NCI-H526 (cell line): ENCODE measurements at regions not wholly inside any gene's neighbourhood (a gene's known extent, or its start where the extent isn't known, plus 50 kb on each side); places are given as distances from the start of the nearest gene placed in this dataset.
"Not testable (repeated sequence)": the region's sequence is repeated elsewhere in the genome, so short reads cannot be mapped to it uniquely, and the experiment has no call there.

Source experiments
- DNase-seq, 2 experiments: peaks; one replicate each; lab custom pipeline; 2025; lab: John Stamatoyannopoulos, UW

DNA sequence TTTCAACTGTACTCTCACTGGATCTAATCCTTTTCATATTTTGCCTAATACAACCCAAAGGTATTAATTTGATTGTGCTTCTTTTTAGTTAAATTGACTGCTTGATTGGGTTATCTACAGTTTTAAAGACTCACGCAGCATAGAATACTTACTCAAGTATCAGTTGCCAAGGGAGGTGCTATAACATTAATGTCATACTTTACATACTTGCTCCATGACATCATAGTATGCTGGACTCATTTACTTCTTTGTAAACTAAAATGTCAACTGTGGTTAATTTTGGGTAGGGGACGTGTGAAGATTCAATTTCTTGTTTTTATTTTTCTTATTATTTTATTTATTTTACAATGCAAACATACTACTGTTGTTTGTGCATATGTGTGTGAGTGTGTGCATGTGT, 716.2 kb upstream of the VRK2 start:
- no peak for DNase-seq

DNA sequence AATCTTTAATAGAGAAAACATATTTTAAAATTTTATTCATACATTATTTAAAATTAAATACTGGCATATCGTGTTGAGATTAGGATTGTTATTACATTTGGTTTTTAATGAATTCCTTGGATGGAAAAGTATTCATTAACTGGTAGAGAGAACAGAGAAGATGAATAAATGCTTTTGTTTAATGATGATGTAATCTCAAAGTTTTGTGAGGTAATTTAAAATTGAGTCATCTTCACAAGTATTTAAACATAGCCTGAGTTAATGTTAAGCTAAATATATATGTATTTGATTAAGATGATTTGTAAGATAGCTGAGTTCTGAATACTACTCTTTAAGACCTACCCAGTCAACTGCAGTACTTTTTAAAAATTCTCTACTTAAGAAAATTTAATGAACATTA, 713.4 kb upstream of the VRK2 start:
- no peak for DNase-seq

DNA sequence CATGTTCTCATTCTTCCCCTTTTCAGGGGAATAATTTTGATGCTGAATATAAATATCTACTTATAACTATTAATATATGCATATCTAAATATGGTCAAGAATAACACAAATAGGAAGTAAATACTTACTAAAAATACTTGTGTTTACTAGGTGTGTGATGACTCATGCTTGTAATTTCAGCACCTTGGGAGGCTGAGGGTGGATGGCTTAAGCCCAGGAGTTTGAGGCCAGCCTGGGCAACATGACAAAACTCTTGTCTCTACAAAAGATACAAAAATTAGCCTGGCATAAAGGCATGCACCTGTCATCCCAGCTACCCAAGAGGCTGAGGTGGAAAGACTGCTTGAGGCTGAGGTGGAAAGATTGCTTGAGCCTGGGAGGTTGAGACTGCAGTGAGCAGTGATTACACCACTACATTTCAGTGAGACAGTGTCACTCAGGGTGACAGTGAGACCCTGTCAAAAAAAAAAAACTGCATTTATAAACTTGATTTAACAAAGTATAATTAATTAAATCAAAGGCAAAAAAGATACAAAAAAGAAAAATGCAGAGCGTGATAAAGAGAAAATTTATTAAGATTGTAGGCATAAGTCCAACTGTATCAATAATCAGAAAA, 703.1 kb upstream of the VRK2 start:
- DNase-seq = no peak

DNA sequence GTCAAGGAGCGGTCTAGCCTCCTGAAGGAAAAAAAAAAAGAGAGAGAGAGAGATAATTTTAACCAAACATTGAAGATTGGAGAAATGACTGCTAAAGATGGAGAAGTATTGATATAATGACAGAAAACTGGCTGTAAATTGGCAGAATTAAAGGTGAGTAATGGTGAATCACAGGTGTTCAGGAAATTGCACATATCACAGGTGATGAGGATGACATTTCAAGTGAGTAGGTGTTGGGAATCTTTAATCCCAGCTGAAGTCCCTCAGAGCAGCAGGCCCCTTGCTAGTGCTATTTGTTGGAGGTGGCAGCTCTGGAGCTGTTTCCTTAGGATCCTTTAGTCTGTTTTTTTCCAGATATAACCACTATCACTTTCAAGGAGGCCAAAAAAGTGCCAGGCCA, 678.4 kb upstream of the VRK2 start:
- DNase-seq = no peak

DNA sequence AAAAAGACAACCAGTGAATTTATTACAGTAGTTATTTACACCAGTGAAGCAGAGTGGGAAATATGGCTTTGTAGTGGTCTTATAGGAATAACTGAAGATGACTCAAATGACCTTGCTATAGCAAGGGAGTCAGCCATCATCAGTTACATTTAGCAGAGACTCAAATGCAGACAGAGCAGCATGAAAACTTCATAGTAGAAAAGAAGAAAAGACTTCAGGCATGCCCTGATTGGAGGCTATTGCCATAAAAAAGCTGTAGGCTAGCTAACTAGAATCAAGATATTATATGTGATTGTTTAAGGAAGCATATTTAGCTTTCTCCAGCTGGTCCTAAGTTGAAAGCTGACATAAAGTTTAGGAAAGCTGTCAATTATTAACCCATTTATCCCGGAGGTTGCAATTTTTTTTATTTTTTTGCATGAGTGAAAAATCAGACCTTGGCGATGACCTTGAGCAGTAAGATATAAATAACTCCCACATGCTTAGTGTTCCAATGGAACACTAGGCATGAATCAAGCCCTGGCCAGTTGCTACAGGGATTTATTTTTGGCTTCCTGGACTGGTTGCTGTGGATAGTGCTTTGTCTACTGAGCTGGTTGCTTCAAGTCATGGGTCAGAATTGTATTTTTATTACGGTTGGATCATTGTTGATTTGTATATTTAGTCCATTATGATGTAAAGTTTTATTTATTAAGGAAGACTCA, 675.6 kb upstream of the VRK2 start:
- no peak for DNase-seq

DNA sequence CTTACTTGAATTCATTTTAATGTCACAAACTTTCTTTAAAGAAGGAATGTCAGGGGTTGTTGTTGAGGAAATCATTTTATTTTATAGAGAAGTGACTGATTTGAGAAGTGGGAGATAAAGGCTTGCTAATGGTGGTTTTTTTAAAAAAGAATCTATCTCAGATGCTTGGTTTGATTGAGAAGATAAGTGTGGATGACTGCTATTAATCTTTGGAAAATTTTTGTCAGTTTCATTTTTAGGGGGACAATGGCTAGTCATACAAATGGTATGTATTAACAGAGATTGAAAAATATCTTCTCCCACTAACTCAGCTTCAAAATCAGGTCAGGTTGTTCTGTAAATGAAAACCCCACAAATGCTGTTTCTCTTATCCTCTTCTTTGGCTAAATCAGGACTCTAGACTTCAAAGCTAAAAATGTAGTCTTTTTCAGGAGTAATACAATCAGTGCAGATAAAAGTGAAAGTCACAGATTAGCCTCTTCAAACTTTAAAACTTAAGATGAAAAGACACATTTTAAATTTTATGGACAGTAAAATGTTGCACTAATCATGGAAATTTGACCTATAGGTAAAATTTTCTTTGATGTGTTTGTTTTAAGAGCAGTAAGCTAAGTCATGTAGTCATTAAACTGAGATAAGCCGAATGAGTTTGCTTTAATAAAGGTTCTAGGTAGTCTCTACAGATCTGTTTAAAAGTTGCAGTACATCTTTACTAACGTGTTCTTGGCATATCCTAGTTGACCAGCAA, 674.2 kb upstream of the VRK2 start:
- DNase-seq = no peak

DNA sequence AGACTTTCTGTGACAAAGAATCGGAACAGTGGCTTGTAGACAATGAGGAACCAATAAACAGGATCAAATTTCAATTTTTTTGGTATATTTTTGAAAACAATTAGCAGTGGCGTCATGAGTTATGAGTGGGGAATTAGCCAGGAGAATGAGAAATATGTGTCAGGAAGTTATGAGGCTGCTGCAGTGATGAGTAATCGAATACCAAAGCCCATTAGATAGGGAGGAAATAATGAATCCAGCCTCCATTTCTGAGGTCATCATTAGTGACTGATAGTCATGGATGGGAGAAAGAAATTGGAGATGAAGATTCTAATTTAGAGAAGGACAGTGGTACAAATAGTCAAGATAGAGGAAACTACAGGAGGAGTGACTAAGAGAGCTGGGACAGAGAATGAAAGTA, 673.1 kb upstream of the VRK2 start:
- no peak for DNase-seq

DNA sequence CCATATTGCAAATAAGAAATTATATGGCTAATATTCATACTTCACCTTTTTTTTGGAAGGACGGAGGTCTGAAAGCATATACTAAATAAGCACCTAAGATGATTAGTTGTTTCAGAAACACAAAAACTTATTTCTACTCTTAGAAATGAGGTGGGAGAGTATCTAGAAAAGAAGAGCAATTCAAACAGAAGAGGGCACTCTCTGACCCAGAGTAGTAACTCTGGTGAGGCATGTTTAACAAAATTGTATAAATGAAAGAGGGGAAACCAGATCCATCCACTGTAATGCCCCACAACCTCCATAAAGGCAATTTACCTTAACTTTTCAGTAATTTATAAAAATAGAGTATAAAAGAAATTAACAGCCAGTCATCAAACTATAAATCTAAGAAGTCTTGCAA, 669.6 kb upstream of the VRK2 start:
- DNase-seq = peak in 1 of 2 experiments; percentile 34

DNA sequence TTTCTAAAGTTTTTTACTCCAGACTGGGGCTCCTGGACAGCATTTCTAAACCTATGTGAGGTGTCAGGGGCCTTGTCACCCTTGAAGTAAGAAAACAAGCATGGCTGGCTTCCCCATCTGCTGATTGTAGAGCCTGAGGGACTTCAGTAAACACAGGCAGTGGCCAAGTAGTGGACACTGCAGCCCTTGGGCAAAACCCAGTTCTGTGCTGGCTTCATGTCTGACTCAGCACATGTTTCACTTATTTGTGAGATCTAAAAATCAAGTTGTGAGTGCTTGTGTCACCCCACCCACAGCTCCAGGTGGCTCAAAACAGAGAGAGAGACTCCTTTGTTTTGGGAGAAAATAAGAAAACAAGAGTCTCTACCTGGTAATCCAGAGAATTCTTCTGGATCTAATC, 660.3 kb upstream of the VRK2 start:
- DNase-seq = no peak

DNA sequence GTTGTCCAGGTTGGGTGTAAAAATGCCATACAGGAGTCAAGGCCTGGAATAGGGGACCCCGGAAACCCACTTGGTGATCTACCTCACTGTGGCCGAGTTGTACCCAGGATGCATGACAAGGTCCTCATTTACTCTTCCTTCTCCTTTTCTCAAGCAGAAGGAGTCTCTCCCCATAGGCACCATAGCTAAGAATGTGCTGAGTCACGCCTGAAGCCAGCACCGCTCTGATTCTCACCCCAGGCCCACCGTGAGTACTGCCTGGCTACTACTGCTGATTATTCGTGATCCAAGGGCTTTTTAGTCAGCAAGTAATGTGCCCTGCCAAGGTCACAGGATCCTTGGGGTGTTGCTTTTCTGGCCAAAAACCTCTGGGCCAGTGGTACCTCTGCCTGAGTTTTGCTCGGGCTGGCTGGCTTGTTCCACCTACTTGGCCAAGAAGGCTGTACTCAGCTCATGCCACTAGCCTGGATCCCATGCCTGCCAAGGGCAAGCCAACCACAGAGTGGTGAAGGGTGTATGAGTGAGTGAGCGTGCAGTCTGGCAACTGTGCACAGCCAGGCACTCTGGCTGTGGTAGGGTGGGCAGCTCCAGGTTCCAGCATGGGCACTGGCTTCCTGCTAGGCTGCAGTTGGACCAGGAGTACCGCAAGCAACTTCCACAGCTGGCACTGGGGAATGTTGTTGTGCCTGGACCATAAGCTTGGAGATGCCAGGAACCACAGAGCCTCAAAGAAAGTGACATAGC, 650.1 kb upstream of the VRK2 start:
- no peak for DNase-seq

DNA sequence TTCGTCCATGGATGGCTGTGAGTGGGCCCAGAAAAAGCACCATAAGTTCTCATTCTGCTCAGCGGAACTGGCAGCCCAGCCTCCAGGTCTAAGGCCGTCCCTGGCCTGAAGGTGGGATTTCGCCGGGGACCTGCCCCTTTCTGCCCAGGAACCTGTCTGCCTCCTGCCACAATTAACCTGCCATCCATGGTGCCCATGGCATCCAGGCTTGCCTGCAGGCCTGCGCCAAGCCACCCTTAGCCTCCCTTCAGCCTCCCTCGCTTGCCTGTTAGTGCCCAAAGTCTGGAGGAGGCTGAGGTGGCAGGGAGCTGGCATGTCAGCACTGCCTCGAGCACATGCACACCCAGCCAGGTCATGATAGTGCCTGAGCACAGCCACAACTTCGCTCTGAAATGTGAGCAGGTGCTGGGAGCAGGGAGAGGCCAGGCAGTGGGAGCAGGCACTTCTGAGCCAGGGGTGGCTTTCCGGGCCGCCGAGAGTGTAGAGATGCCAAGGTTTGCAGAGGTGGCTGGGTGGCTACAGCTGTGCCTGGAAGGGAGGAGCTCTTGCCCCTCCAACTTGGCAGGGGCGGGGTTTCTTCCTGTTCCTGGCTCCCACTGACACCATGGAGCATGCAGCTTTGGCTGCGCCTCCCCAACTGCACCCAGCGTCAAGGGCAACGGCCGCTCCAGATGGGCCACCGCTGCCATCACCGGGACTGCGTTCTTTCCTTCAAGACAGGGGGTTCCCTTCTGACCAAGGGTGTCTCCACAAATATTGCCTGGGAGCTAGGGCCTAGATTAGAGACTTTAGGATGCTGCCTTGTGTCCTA, 648.9 kb upstream of the VRK2 start:
- no peak for DNase-seq

DNA sequence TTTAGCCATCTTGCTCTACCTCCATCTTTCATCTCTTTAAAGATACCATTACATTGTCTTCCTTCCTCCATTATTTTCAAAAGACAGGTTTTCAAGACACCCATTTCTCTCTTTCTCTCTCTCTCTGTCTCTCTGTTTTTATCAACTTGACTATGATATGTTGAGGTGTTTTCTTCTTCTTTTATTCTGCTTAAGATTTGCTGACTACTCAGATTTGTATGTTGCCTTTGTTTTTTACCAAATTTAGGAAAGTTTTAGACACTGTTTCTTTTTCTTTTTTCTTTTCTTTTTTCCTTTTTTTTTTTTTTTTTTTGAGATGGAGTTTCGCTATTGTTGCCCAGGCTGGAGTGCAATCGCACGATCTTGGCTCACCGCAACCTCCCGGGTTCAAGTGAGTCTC, 647.5 kb upstream of the VRK2 start:
- no peak for DNase-seq

DNA sequence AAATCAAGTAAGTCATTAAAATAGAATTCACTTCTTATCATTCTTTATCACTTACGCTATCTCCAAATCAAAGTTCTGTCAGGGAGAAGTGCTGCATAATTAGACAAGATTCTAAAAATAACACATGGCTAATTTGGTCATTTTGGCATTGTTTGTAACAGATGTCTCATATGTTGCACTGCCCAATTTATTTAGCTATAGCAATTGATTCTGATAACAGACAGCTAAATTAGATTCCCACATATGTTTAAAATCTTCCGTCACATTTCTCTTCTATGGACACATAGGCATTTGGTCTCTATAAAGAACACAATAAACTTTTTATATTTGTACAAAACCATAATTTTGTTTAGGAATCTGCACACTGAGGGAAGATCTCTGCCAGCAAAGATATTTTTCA, 644.5 kb upstream of the VRK2 start:
- DNase-seq = no peak

DNA sequence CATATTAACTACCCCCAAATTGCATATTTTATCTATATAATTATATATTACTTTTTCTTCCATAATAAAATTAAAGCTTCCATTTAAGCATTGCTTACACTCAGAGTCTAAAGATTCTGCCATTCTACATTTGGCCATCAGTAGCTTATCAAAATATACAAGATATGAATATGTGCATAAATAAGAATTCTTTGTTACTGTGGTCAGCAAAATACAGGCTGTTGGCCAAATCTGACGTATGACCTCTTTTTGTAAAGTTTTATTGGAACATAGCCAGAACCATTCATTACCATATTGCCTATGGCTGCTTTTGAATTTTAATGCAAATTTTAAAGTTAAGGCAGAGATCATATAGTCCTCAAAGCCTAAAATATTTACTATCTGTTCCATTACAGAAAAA, 643.9 kb upstream of the VRK2 start:
- DNase-seq = no peak

DNA sequence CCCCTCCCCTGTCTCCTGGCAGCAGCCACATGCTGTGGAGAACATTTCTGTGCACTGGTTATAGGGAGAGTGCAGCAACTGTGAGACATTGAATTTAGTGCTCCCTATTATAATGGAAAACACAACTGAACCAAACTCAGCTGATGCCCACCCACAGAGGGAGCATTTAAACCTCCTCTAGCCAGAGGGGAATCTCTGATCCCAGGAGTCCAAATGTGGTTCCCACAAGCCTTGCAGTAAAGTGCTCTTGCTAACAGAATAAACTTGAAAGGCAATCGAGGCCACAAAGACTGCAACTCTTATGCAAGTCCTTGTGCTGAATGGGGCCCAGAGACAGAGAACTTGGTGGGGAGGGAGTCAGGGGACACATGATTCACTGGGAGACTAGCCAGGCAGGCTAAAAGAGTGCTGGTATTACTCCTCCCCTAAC, 638.8 kb upstream of the VRK2 start:
- no peak for DNase-seq

DNA sequence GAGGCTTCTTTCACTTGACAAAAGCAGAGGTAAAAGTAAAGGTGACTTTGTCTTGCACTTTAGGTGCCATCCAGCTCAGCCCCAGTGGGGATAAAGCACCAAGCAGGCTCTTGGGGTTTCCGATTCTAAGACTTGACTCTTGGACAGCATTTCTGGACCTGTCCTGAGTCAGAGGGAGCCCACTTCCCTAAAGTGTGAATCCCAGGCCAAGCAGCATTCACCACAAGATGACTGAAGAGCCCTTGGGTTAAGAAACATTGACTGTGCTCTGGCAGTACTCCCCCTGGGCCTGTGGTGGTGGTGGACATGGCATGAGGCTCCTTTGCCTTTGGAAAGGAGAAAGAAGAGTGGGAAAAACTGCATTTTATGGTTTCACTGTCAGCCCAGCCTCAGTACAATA, 638.0 kb upstream of the VRK2 start:
- DNase-seq = no peak

DNA sequence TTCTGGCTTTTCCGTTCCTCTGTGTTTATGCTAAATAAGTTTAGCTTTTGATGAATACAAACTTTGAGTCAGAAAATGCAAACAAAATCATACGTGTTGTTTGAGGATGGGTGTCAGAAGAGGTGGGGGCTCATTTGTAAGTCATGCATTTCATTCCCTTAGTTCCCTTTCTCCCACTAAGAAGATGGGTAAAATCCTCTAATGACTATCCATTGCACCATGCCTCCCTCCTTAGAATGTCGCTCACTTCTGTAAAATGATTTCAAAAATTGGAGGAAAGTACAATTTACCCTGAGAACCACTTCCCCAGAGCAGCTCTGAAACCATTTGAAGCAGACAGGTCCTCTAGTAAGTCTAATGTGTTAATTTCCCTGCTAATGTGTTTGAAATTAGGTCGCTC, 629.6 kb upstream of the VRK2 start:
- no peak for DNase-seq

DNA sequence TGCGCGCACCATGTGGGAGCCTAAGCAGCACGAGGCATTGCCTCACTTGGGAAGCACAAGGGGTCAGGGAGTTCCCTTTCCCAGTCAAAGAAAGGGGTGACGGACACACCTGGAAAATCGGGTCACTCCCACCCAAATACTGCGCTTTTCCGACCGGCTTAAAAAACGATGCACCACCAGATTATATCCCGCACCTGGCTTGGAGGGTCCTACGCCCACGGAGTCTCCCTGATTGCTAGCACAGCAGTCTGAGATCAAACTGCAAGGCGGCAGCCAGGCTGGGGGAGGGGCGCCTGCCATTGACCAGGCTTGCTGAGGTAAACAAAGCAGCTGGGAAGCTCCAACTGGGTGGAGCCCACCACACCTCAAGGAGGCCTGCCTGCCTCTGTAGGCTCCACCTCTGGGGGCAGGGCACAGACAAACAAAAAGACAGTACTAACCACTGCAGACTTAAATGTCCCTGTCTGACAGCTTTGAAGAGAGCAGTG, 627.7 kb upstream of the VRK2 start:
- DNase-seq = not testable (repeated sequence)

DNA sequence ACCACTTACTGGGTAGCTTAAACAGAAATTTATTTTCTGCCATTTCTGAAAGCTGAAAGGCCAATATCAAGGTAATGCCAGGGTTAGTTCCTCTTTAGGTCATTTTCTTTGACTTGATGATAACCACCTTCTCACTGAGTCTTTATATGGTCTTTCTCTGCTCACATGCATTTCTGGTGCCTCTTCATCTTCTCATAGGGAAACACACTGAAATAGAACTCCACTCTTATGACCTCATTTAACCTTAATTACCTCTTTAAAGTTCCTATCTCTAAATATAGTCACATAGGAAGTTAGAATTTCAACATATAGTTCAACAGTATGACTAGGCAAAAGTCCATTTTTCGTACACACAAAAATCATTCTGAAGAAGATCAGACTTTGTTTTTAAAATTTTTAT, 616.8 kb upstream of the VRK2 start:
- DNase-seq = no peak

DNA sequence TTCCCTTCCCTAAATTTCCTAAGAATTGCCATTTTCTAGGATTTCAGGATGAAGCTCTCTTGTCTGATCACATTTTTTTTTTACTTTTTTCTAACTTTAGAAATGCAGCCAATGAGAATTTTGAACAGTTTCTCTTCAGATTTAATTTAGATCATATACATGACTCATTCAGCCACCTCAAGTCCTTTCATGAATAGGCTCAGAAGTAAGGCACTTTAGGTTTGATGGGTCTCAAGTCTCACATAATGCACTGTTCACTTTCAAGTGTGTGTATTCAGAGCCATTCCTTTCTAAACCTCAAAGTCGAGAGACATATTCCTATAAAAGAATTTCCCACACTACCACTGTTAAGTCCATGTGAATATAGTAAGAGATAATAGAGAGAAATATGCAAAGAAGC, 614.1 kb upstream of the VRK2 start:
- DNase-seq = no peak

DNA sequence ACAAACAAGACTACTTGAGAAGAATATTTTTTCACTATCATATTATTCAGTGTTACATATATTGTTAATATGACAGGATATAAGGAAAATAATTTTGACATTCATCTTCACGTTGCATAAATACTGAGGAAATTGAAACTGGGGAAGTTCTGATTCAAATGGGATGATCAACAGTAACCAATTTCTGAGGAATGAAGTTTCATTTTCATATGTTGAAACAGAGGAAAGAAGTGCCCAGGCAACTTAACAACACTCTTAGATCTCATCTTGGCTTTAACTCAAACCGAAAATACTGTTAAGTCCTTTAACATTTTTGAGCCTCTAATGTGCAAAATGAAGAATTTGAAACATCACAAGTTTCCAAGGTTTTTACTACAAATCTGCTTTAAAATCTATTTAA, 612.2 kb upstream of the VRK2 start:
- no peak for DNase-seq

DNA sequence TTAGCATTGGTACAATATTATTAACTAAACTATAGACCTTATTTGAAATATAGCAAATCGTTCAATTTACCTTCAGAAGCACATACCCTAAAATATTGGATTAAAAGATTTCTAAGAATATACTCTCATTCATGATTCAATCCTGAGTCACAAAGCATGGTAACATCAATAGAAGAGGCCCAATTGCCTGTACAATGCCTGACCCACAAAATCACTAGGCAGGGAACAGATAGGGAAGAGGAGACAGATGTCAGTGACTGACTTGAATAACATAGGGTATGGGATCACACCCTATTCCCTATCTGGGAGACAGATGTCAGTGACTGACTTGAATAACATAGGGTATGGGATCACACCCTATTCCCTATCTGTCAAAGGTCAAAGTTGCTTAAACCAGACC, 611.6 kb upstream of the VRK2 start:
- DNase-seq = no peak
